HepG2 (cell line): ENCODE measurements at regions not wholly inside any gene's neighbourhood (a gene's known extent, or its start where the extent isn't known, plus 50 kb on each side); places are given as distances from the start of the nearest gene placed in this dataset.

Source experiments
- ATAC-seq: fragments of 200-7000 bp; cut with Tn5 transposase; 3 replicates; pipeline ENCODE4 v1.9.1; 2020; ENCODE audit warnings: mild to moderate bottlenecking, moderate library complexity
- BruUV-seq: library from RNA; stranded (reverse); fragments of 400-500 nt; replicated peaks from 2 replicates; lab custom pipeline; 2021; lab: Mats Ljungman, UMichigan
- CTCF ChIA-PET: fragments of 300-600 bp; formaldehyde crosslinking; extraction: SDS; loops from one replicate; lab custom pipeline; 2021; ENCODE audit warnings: low total read pairs, inconsistent platforms, low intra/inter-chr PET ratio; lab: Yijun Ruan, JAX
- POLR2A ChIA-PET: fragments of 350-600 bp; sonication (Branson Sonifier 250); formaldehyde crosslinking; loops from one replicate; lab custom pipeline; 2020; ENCODE audit warnings: antibody characterized with exemption, inconsistent platforms; lab: Yijun Ruan, JAX
- DNase-seq: peaks from one replicate; pipeline ENCODE4 v3.0.0-alpha.2; 2015; ENCODE audit warnings: low spot score
- FAIRE-seq: peaks from 3 replicates; lab custom pipeline; 2011; peaks lifted over from hg19 to GRCh38; lab: Jason Lieb, UNC
- H2AFZ ChIP-seq: one replicate; pipeline ENCODE4 v1.6.1; 2011; ENCODE audit warnings: low read length, inconsistent platforms
- H3K27ac ChIP-seq: fragments of 300-600 bp; 3 replicates; pipeline ENCODE4 v1.8.0; 2011; ENCODE audit warnings: mixed run types, mild to moderate bottlenecking, mixed read lengths, low read length, inconsistent platforms; ENCODE audit not compliant: insufficient read depth; ENCODE audit errors: extremely low read length
- H3K27me3 ChIP-seq, 2 experiments: fragments of 200-600 bp in 1 of 2; 2 replicates in 1 of 2; 3 replicates in 1 of 2; pipeline versions ENCODE4 v1.6.0 to v1.8.0; 2011; ENCODE audit warnings: low read length in 2 of 2, mild to moderate bottlenecking in 2 of 2, moderate library complexity in 2 of 2, inconsistent platforms in 1 of 2; ENCODE audit not compliant: insufficient read depth in 2 of 2, control insufficient read depth in 1 of 2
- H3K36me3 ChIP-seq, 2 experiments: fragments of 200-600 bp in 1 of 2; replicated peaks in 1 of 2; 2 replicates in 1 of 2; 3 replicates in 1 of 2; pipeline versions ENCODE4 v1.5.1 to v1.8.0; 2011; ENCODE audit warnings: low read length in 2 of 2, inconsistent platforms in 1 of 2; ENCODE audit not compliant: insufficient read depth in 2 of 2, control insufficient read depth in 1 of 2
- H3K4me1 ChIP-seq: 2 replicates; pipeline ENCODE4 v1.5.1; 2012; ENCODE audit warnings: low read length, inconsistent platforms; ENCODE audit not compliant: insufficient read depth
- H3K4me2 ChIP-seq: 2 replicates; pipeline ENCODE4 v1.6.0; 2011; ENCODE audit warnings: low read depth, low read length, inconsistent platforms
- H3K4me3 ChIP-seq, 3 experiments: fragments of 200-600 bp in 1 of 3; sonication (generic), shearing (Covaris generic) in 1 of 3; replicated peaks in 1 of 3; 2 replicates each; pipeline ENCODE4 v1.5.1; 2011 to 2016; ENCODE audit warnings: low read length in 3 of 3, inconsistent platforms in 2 of 3, low read depth in 2 of 3, mild to moderate bottlenecking in 2 of 3, control low read depth in 1 of 3, mixed read lengths in 1 of 3; ENCODE audit not compliant: insufficient read depth in 1 of 3
- H3K79me2 ChIP-seq: one replicate; pipeline ENCODE4 v1.6.1; 2011; ENCODE audit warnings: low read length, inconsistent platforms; ENCODE audit not compliant: insufficient read depth
- H3K9ac ChIP-seq: 2 replicates; pipeline ENCODE4 v1.6.0; 2011; ENCODE audit warnings: mild to moderate bottlenecking, low read depth, low read length, inconsistent platforms; ENCODE audit not compliant: insufficient read depth
- H3K9me3 ChIP-seq: 2 replicates; pipeline ENCODE4 v1.5.1; 2012; ENCODE audit warnings: mild to moderate bottlenecking, low read length
- H4K20me1 ChIP-seq: 2 replicates; pipeline ENCODE4 v1.6.0; 2011; ENCODE audit warnings: inconsistent platforms, mild to moderate bottlenecking, low read length, moderate library complexity; ENCODE audit not compliant: insufficient read depth
- ARHGAP35 ChIP-seq: sonication (generic); formaldehyde crosslinking; IDR thresholded peaks from 2 replicates; pipeline ENCODE4 v1.9.0; 2022; ENCODE audit warnings: mild to moderate bottlenecking, inconsistent platforms, moderate library complexity, missing genetic modification reagents, borderline replicate concordance
- ARID2 ChIP-seq: sonication (generic); formaldehyde crosslinking; IDR thresholded peaks from 2 replicates; pipeline ENCODE4 v1.8.1; 2022; ENCODE audit warnings: mild to moderate bottlenecking, missing genetic modification reagents, borderline replicate concordance
- ATF4 ChIP-seq, 2 experiments: fragments of 450-650 bp in 1 of 2; sonication (generic) in 1 of 2; formaldehyde crosslinking; IDR thresholded peaks; 2 replicates each; pipeline versions ENCODE4 v1.5.0 to v1.8.0; 2020 to 2022; ENCODE audit warnings: mild to moderate bottlenecking in 1 of 2, missing genetic modification reagents in 1 of 2
- BATF2 ChIP-seq: sonication (generic); formaldehyde crosslinking; IDR thresholded peaks from 2 replicates; pipeline ENCODE4 v1.8.0; 2022; ENCODE audit warnings: mild to moderate bottlenecking, missing genetic modification reagents, moderate library complexity
- CHD2 ChIP-seq: IDR thresholded peaks from 2 replicates; pipeline ENCODE4 v1.6.1; 2011; ENCODE audit warnings: low read depth, low read length, improper control_type of control experiment
- ESRRA ChIP-seq: sonication (generic); formaldehyde crosslinking; IDR thresholded peaks from 2 replicates; pipeline ENCODE4 v1.5.1; 2020; ENCODE audit warnings: mild to moderate bottlenecking, low read depth, missing genetic modification reagents
- ETS1 ChIP-seq: sonication (generic); formaldehyde crosslinking; IDR thresholded peaks from 2 replicates; pipeline ENCODE4 v1.4.0; 2020; ENCODE audit warnings: missing genetic modification reagents
- GFI1 ChIP-seq: sonication (generic); formaldehyde crosslinking; IDR thresholded peaks from 2 replicates; pipeline ENCODE4 v1.5.0; 2020; ENCODE audit warnings: missing genetic modification reagents, mild to moderate bottlenecking, borderline replicate concordance
- POLR2AphosphoS5 ChIP-seq: IDR thresholded peaks from 2 replicates; pipeline ENCODE4 v1.6.1; 2012; ENCODE audit warnings: low read depth, low read length
- PPARG ChIP-seq: conservative IDR thresholded peaks from 2 replicates; pipeline ENCODE4 v1.6.1; 2016; ENCODE audit warnings: missing biosample characterization, missing genetic modification reagents
- SAP130 ChIP-seq: IDR thresholded peaks from 2 replicates; pipeline ENCODE4 v1.6.1; 2016; ENCODE audit warnings: low read depth
- SIN3B ChIP-seq: fragments of 150-350 bp; IDR thresholded peaks from 2 replicates; pipeline ENCODE4 v1.6.1; 2014; ENCODE audit warnings: low read length
- USF2 ChIP-seq, 2 experiments: sonication (generic) in 1 of 2; formaldehyde crosslinking in 1 of 2; IDR thresholded peaks; 2 replicates each; pipeline versions ENCODE4 v1.5.1 to v1.6.1; 2011 to 2020; ENCODE audit warnings: borderline replicate concordance in 1 of 2, low read depth in 1 of 2, low read length in 1 of 2, mild to moderate bottlenecking in 1 of 2, missing genetic modification reagents in 1 of 2, moderate library complexity in 1 of 2
- ZBTB14 ChIP-seq: sonication (generic); formaldehyde crosslinking; IDR thresholded peaks from 2 replicates; pipeline ENCODE4 v1.4.0; 2020; ENCODE audit warnings: missing genetic modification reagents
- ZNF17 ChIP-seq: sonication (generic); formaldehyde crosslinking; IDR thresholded peaks from 2 replicates; pipeline ENCODE4 v1.5.0; 2020; ENCODE audit warnings: mild to moderate bottlenecking, missing genetic modification reagents
- ZNF501 ChIP-seq: sonication (generic); formaldehyde crosslinking; IDR thresholded peaks from 2 replicates; pipeline ENCODE4 v1.5.1; 2020; ENCODE audit warnings: mild to moderate bottlenecking, moderate library complexity, missing genetic modification reagents
- ZNF615 ChIP-seq: sonication (generic); formaldehyde crosslinking; IDR thresholded peaks from 2 replicates; pipeline ENCODE4 v1.5.0; 2020; ENCODE audit warnings: mild to moderate bottlenecking, missing genetic modification reagents, borderline replicate concordance
- ZNF7 ChIP-seq: IDR thresholded peaks from 2 replicates; pipeline ENCODE4 v1.6.1; 2016; ENCODE audit warnings: missing biosample characterization, missing genetic modification reagents
- WGBS: methylation state at CpG from one replicate; pipeline ENCODE4 v1.1.6; 2017; ENCODE audit warnings: low lambda C conversion rate; 5-methylcytosine and 5-hydroxymethylcytosine counted together
- in situ Hi-C: cut with HindIII; loops from 2 replicates; pipeline ENCODE4 v1.10.0; 2017; ENCODE audit warnings: low pct_unique_long_range_greater_than_20kb; ENCODE audit not compliant: extremely low pct_ligation_motif_present
- intact Hi-C: fragments of 100-400 bp; cut with micrococcal nuclease; formaldehyde crosslinking; loops from one replicate; pipeline ENCODE4 v1.10.0; 2022; ENCODE audit not compliant: unreplicated experiment

- no peaks in the 10 kb centered on the region for H3K4me1 ChIP-seq
- H4K20me1 ChIP-seq, result no peaks in the 10 kb centered on the region
- H3K9me3 ChIP-seq, result no peaks in the 10 kb centered on the region
- H3K4me3 ChIP-seq, result no peak overlapping the region
- POLR2A ChIA-PET, result no interaction called here
- no peaks in the 10 kb centered on the region for H3K79me2 ChIP-seq
- TF ChIP-seq USF2 (IDR thresholded peaks at IDR 0.05; ENCODE audit: low read depth, low read length) (no peak), USF2 (CRISPR knock-in tag; IDR thresholded peaks at IDR 0.05; ENCODE audit: borderline replicate concordance) (no peak), ARHGAP35 (CRISPR knock-in tag) (no peak), ZNF7 (CRISPR knock-in tag) (no peak), ZNF615 (no peak), PPARG (CRISPR knock-in tag) (no peak), GFI1 (CRISPR knock-in tag) (no peak), ZNF501 (no peak), BATF2 (CRISPR knock-in tag) (no peak), CHD2 (no peak), ETS1 (CRISPR knock-in tag) (no peak), ZNF17 (no peak), ZBTB14 (CRISPR knock-in tag) (no peak), ARID2 (CRISPR knock-in tag) (no peak), POLR2AphosphoS5 (no peak), ATF4 (CRISPR knock-in tag; IDR thresholded peaks at IDR 0.05) (no peak), ESRRA (CRISPR knock-in tag) (no peak), SIN3B (no peak), SAP130 (CRISPR knock-in tag) (no peak)
- intact Hi-C loops, result no loop called here
- FAIRE-seq (no peak), DNase-seq (no peak), ATAC-seq (no peak)
- BruUV-seq, result no TSS peak
- CTCF ChIA-PET, result no interaction called here
- H3K27me3 ChIP-seq, result 0 out of 5 replicates have a peak, but pooled peaks cover 0 to 3% of the 10 kb centered on the region in 2 experiments
- in situ Hi-C loops, result no loop called here
- H2AFZ ChIP-seq, result no peak overlapping the region
- no peak overlapping the region for H3K27ac ChIP-seq
- H3K9ac ChIP-seq, result no peak overlapping the region
- 27% methylated on average over 2 of the region's 2 CpGs for WGBS
- H3K36me3 ChIP-seq, result no peaks in the 10 kb centered on the region
- H3K4me2 ChIP-seq, result no peak overlapping the region
These were observed 311.9 kb upstream of the PIK3R1 start for GRCh38 chr5:67903656-67904055.
